ENCODE measurements at regions not wholly inside any gene's neighbourhood (a gene's known extent, or its start where the extent isn't known, plus 50 kb on each side); places are given as distances from the start of the nearest gene placed in this dataset.

GRCh38 chr7:49623943-49624342 is 149.5 kb upstream of the VWC2 start:
- H3K27ac ChIP-seq (ENCODE audit: low read length): no peak overlapping the region

DNA sequence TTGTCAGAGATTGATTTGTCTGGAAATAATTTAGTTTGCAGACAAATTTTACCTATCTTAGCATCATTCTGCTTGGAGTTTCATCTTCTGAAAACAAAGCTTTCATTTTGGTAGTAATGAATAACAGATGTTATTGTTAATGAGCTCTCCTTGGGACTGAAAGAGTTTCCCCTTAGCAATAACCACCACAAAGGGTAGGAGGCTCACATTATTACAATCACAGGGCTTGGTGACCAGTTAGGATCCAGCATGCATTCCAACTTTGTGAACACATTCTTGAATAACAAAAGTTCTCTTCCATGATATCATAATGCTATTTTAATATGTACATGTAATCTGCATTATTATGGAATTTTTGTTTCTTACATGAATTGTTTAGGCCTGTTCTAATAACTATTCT is 148.8 kb upstream of the VWC2 start:
- H3K9ac ChIP-seq (ENCODE audit: low read depth, low read length): no peak overlapping the region
- no peak overlapping the region for H3K27ac ChIP-seq (ENCODE audit: low read length)
- no peaks in the 10 kb centered on the region; the same call in 1 of the 2 replicates for H3K4me1 ChIP-seq (ENCODE audit: insufficient read depth, low read length)
- no peak overlapping the region for H3K4me3 ChIP-seq (ENCODE audit: low read length)
- H3K27me3 ChIP-seq (ENCODE audit: insufficient read depth, low read length): no peaks in the 10 kb centered on the region
- no peaks in the 10 kb centered on the region for H3K9me3 ChIP-seq (ENCODE audit: insufficient read depth, low read depth, low read length)
- H3K36me3 ChIP-seq (ENCODE audit: insufficient read depth, low read depth, low read length): no peaks in the 10 kb centered on the region

More at GRCh38 chr7:49623943-49624342, 149.5 kb upstream of the VWC2 start:
- no peaks in the 10 kb centered on the region for H3K36me3 ChIP-seq (ENCODE audit: insufficient read depth, low read depth, low read length)
- no peaks in the 10 kb centered on the region for H3K27me3 ChIP-seq (ENCODE audit: insufficient read depth, low read length)
- no peak overlapping the region for H3K4me3 ChIP-seq (ENCODE audit: low read length)
- H3K9me3 ChIP-seq (ENCODE audit: insufficient read depth, low read depth, low read length): no peaks in the 10 kb centered on the region
- H3K4me1 ChIP-seq (ENCODE audit: insufficient read depth, low read length): no peaks in the 10 kb centered on the region; the same call in 1 of the 2 replicates
- H3K9ac ChIP-seq (ENCODE audit: low read depth, low read length): no peak overlapping the region

DNA sequence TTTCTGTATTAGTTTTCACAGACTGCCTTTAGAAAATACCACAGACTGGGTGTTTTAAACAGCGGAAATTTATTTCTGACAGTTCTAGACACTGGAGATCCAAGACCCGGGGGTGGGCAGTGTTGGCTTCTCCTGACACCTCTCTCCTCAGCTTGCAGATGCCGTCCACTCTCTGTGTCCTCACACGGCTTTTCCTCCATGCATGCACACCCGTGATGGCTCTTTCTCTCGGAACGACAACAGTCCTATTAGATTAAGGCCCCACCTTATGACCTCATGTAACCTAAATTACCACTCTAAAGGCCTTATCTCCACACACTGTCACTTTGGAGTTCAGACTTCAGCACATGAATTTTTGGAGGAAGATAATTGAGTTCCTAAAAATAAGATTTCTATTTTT is 142.9 kb upstream of the VWC2 start:
- Histone ChIP-seq H3K36me3 (ENCODE audit: insufficient read depth, low read depth, low read length) (no peaks in the 10 kb centered on the region), H3K9ac (ENCODE audit: low read depth, low read length) (no peak overlapping the region), H3K4me1 (ENCODE audit: insufficient read depth, low read length) (peaks cover 6% of the 10 kb centered on the region; the same call in 1 of the 2 replicates), H3K27ac (ENCODE audit: low read length) (no peak overlapping the region), H3K4me3 (ENCODE audit: low read length) (no peak overlapping the region), H3K27me3 (ENCODE audit: insufficient read depth, low read length) (no peaks in the 10 kb centered on the region), H3K9me3 (ENCODE audit: insufficient read depth, low read depth, low read length) (no peaks in the 10 kb centered on the region)

GRCh38 chr7:49631071-49631815 is 142.2 kb upstream of the VWC2 start:
- H3K9me3 ChIP-seq (ENCODE audit: insufficient read depth, low read depth, low read length): no peaks in the 10 kb centered on the region
- H3K27me3 ChIP-seq (ENCODE audit: insufficient read depth, low read length): no peaks in the 10 kb centered on the region
- H3K36me3 ChIP-seq (ENCODE audit: insufficient read depth, low read depth, low read length): no peaks in the 10 kb centered on the region
- no peak overlapping the region for H3K27ac ChIP-seq (ENCODE audit: low read length)
- H3K4me1 ChIP-seq (ENCODE audit: insufficient read depth, low read length): peaks cover 6% of the 10 kb centered on the region; the same call in 1 of the 2 replicates
- H3K9ac ChIP-seq (ENCODE audit: low read depth, low read length): no peak overlapping the region
- H3K4me3 ChIP-seq (ENCODE audit: low read length): no peak overlapping the region

- H3K4me1 ChIP-seq (ENCODE audit: insufficient read depth, low read length): peaks cover 6% of the 10 kb centered on the region; the same call in 1 of the 2 replicates
- no peaks in the 10 kb centered on the region for H3K36me3 ChIP-seq (ENCODE audit: insufficient read depth, low read depth, low read length)
- H3K4me3 ChIP-seq (ENCODE audit: low read length): no peak overlapping the region
- H3K9me3 ChIP-seq (ENCODE audit: insufficient read depth, low read depth, low read length): no peaks in the 10 kb centered on the region
- H3K9ac ChIP-seq (ENCODE audit: low read depth, low read length): no peak overlapping the region
- no peak overlapping the region for H3K27ac ChIP-seq (ENCODE audit: low read length)
- no peaks in the 10 kb centered on the region for H3K27me3 ChIP-seq (ENCODE audit: insufficient read depth, low read length)
Observed at GRCh38 chr7:49631960-49632359, 141.5 kb upstream of the VWC2 start.

- Histone ChIP-seq H3K4me3 (ENCODE audit: low read length) (no peak overlapping the region), H3K4me1 (ENCODE audit: insufficient read depth, low read length) (peaks cover 6% of the 10 kb centered on the region; the same call in 1 of the 2 replicates), H3K27me3 (ENCODE audit: insufficient read depth, low read length) (no peaks in the 10 kb centered on the region), H3K9ac (ENCODE audit: low read depth, low read length) (no peak overlapping the region), H3K36me3 (ENCODE audit: insufficient read depth, low read depth, low read length) (no peaks in the 10 kb centered on the region), H3K9me3 (ENCODE audit: insufficient read depth, low read depth, low read length) (no peaks in the 10 kb centered on the region), H3K27ac (ENCODE audit: low read length) (no peak overlapping the region)
Observed at GRCh38 chr7:49635800-49636199, 137.6 kb upstream of the VWC2 start.

DNA sequence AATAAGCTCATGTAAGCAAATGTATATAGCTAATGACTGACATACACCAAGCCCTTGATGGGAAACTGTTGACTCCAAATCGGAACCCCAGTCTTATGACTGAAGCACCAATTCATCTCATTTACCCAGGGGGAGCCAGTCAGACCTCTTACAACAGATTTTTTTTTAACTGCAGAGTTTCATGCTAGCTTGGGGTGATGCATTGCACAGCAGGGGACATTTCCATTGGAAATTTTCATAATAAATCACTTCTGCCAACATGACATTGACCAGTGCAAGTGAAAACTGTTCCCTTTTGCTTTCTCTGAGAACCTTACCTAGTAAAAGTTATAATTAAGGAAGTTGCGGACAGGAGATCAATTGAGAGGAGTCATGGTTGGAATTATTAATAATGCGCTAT is 137.0 kb upstream of the VWC2 start:
- no peaks in the 10 kb centered on the region for H3K36me3 ChIP-seq (ENCODE audit: insufficient read depth, low read depth, low read length)
- H3K27ac ChIP-seq (ENCODE audit: low read length): no peak overlapping the region
- H3K4me1 ChIP-seq (ENCODE audit: insufficient read depth, low read length): peaks cover 6% of the 10 kb centered on the region; the same call in 1 of the 2 replicates
- H3K4me3 ChIP-seq (ENCODE audit: low read length): no peak overlapping the region
- H3K9ac ChIP-seq (ENCODE audit: low read depth, low read length): no peak overlapping the region
- H3K9me3 ChIP-seq (ENCODE audit: insufficient read depth, low read depth, low read length): no peaks in the 10 kb centered on the region
- H3K27me3 ChIP-seq (ENCODE audit: insufficient read depth, low read length): no peaks in the 10 kb centered on the region

- Histone ChIP-seq H3K9ac (ENCODE audit: low read depth, low read length) (no peak overlapping the region), H3K27me3 (ENCODE audit: insufficient read depth, low read length) (no peaks in the 10 kb centered on the region), H3K27ac (ENCODE audit: low read length) (no peak overlapping the region), H3K36me3 (ENCODE audit: insufficient read depth, low read depth, low read length) (no peaks in the 10 kb centered on the region), H3K4me3 (ENCODE audit: low read length) (no peak overlapping the region), H3K4me1 (ENCODE audit: insufficient read depth, low read length) (no peaks in the 10 kb centered on the region), H3K9me3 (ENCODE audit: insufficient read depth, low read depth, low read length) (no peaks in the 10 kb centered on the region)
Observed at GRCh38 chr7:49638166-49638565, 135.3 kb upstream of the VWC2 start.

- peaks cover under 1% of the 10 kb centered on the region for H3K4me1 ChIP-seq (ENCODE audit: insufficient read depth, low read length)
- H3K4me3 ChIP-seq (ENCODE audit: low read length): no peak overlapping the region
- H3K27ac ChIP-seq (ENCODE audit: low read length): no peak overlapping the region
- H3K9me3 ChIP-seq (ENCODE audit: insufficient read depth, low read depth, low read length): no peaks in the 10 kb centered on the region
- H3K9ac ChIP-seq (ENCODE audit: low read depth, low read length): no peak overlapping the region
- no peaks in the 10 kb centered on the region for H3K36me3 ChIP-seq (ENCODE audit: insufficient read depth, low read depth, low read length)
- H3K27me3 ChIP-seq (ENCODE audit: insufficient read depth, low read length): no peaks in the 10 kb centered on the region
Observed at GRCh38 chr7:49639068-49639593, 134.3 kb upstream of the VWC2 start.

DNA sequence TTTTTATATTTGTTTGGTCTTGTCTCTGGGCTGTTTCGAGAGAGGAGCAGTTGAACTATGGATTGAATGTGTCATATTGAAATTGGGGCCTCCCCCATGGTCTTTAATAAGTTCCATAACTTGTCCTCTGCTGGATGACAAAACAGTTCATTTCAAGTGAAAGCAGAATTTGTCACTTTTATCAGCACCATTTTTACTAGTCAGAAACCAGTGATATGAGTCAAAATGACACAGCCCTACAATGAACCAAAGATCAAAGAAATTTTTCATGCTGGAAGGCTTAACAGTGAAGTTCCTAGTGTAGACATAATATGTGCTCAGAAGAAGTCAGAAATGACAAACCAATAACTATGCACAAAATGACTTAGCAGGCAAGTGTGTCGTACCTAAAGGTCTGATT is 133.6 kb upstream of the VWC2 start:
- H3K36me3 ChIP-seq (ENCODE audit: insufficient read depth, low read depth, low read length): no peaks in the 10 kb centered on the region
- H3K9me3 ChIP-seq (ENCODE audit: insufficient read depth, low read depth, low read length): no peaks in the 10 kb centered on the region
- no peaks in the 10 kb centered on the region for H3K27me3 ChIP-seq (ENCODE audit: insufficient read depth, low read length)
- peaks cover 4% of the 10 kb centered on the region for H3K4me1 ChIP-seq (ENCODE audit: insufficient read depth, low read length)
- no peak overlapping the region for H3K9ac ChIP-seq (ENCODE audit: low read depth, low read length)
- no peak overlapping the region for H3K4me3 ChIP-seq (ENCODE audit: low read length)
- H3K27ac ChIP-seq (ENCODE audit: low read length): no peak overlapping the region

DNA sequence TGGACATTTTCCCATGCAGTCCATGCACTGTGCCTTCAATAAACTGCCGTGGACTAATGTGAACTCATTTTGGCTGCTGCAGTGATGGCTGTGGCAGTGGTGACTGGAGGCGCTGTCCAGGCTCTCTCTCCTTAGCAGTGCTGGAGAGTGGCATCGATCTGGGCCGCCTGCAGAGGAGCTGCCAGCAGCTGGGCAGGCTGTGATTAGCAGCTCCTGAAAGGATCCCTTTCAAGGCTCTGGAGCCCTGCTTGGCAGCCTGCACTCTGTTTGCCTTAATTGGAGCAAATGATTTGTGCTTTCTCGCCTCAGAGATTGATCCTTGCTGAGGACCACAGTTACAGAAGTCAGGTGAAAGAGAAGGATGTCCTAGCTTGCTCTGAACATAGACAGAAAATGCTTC is 130.1 kb upstream of the VWC2 start:
- peaks cover 12% of the 10 kb centered on the region for H3K4me1 ChIP-seq (ENCODE audit: insufficient read depth, low read length)
- no peak overlapping the region for H3K27ac ChIP-seq (ENCODE audit: low read length)
- no peaks in the 10 kb centered on the region for H3K36me3 ChIP-seq (ENCODE audit: insufficient read depth, low read depth, low read length)
- no peaks in the 10 kb centered on the region for H3K9me3 ChIP-seq (ENCODE audit: insufficient read depth, low read depth, low read length)
- no peaks in the 10 kb centered on the region for H3K27me3 ChIP-seq (ENCODE audit: insufficient read depth, low read length)
- H3K4me3 ChIP-seq (ENCODE audit: low read length): no peak overlapping the region
- no peak overlapping the region for H3K9ac ChIP-seq (ENCODE audit: low read depth, low read length)

GRCh38 chr7:49643736-49644135 is 129.7 kb upstream of the VWC2 start:
- Histone ChIP-seq H3K4me1 (ENCODE audit: insufficient read depth, low read length) (peaks cover 12% of the 10 kb centered on the region), H3K9ac (ENCODE audit: low read depth, low read length) (no peak overlapping the region), H3K27me3 (ENCODE audit: insufficient read depth, low read length) (no peaks in the 10 kb centered on the region), H3K27ac (ENCODE audit: low read length) (no peak overlapping the region), H3K36me3 (ENCODE audit: insufficient read depth, low read depth, low read length) (no peaks in the 10 kb centered on the region), H3K9me3 (ENCODE audit: insufficient read depth, low read depth, low read length) (no peaks in the 10 kb centered on the region), H3K4me3 (ENCODE audit: low read length) (no peak overlapping the region)
